HCT116 (cell line): ENCODE measurements at regions not wholly inside any gene's neighbourhood (a gene's known extent, or its start where the extent isn't known, plus 50 kb on each side); places are given as distances from the start of the nearest gene placed in this dataset.

ENCODE experiments used
- ATAC-seq: fragments of 200-7000 bp; cut with Tn5 transposase; 2 replicates; pipeline ENCODE4 v1.9.1; 2020; ENCODE audit warnings: mild to moderate bottlenecking, moderate library complexity
- BruUV-seq: library from RNA; stranded (reverse); fragments of 400-500 nt; replicated peaks from 2 replicates; lab custom pipeline; 2021; lab: Mats Ljungman, UMichigan
- CTCF ChIA-PET: fragments of 300-600 bp; sonication (Branson Sonifier 250); formaldehyde crosslinking; loops from one replicate; lab custom pipeline; 2021; ENCODE audit warnings: antibody characterized with exemption; lab: Charles Lee
- POLR2A ChIA-PET: fragments of 300-600, 350-600 bp; sonication (Branson Sonifier 250); formaldehyde crosslinking; loops from one replicate; lab custom pipeline; 2021; ENCODE audit warnings: antibody characterized with exemption; lab: Charles Lee
- RAD21 ChIA-PET, 2 experiments: fragments of 300-600 bp; sonication (Branson Sonifier 250); formaldehyde crosslinking; loops; one replicate each; lab custom pipeline; 2023; ENCODE audit warnings: low total read pairs in 2 of 2; ENCODE audit not compliant: uncharacterized antibody in 2 of 2, unreplicated experiment in 2 of 2, low non-redundant PET in 1 of 2; lab: Charles Lee
- DNase-seq: peaks from one replicate; pipeline ENCODE4 v3.0.0-alpha.2; 2010; ENCODE audit warnings: low read depth, low spot score
- H2AFZ ChIP-seq: fragments of 200-600 bp; shearing (Covaris generic), sonication (generic); 2 replicates; pipeline ENCODE4 v1.6.1; 2017; ENCODE audit warnings: low read depth, mixed run types, mixed read lengths, antibody characterized with exemption, low read length; ENCODE audit not compliant: poor library complexity, severe bottlenecking
- H3K27ac ChIP-seq: 2 replicates; pipeline ENCODE4 v1.5.1; 2012; ENCODE audit warnings: low read depth, low read length
- H3K27me3 ChIP-seq: fragments of 200-600 bp; sonication (generic); 2 replicates; pipeline ENCODE4 v1.6.1; 2016; ENCODE audit warnings: mixed run types, low read length, mixed read lengths; ENCODE audit not compliant: insufficient read depth
- H3K36me3 ChIP-seq, 2 experiments: fragments of 200-500 bp in 1 of 2; fragments of 200-600 bp in 1 of 2; sonication (Bioruptor generic) in 1 of 2; sonication (generic) in 1 of 2; 2 replicates each; pipeline versions ENCODE4 v1.5.1 to v1.6.1; 2014 to 2016; ENCODE audit warnings: low read length in 2 of 2, inconsistent platforms in 1 of 2, mixed read lengths in 1 of 2, mixed run types in 1 of 2; ENCODE audit not compliant: insufficient read depth in 2 of 2, control insufficient read depth in 1 of 2
- H3K4me1 ChIP-seq, 2 experiments: fragments of 200-600 bp in 1 of 2; sonication (generic) in 1 of 2; 2 replicates each; pipeline versions ENCODE4 v1.5.1 to v1.6.1; 2012 to 2017; ENCODE audit warnings: low read length in 2 of 2, inconsistent platforms in 1 of 2, mild to moderate bottlenecking in 1 of 2, mixed read lengths in 1 of 2, mixed run types in 1 of 2, moderate library complexity in 1 of 2; ENCODE audit not compliant: insufficient read depth in 2 of 2, control insufficient read depth in 1 of 2
- H3K4me2 ChIP-seq: fragments of 200-600 bp; sonication (generic); 2 replicates; pipeline ENCODE4 v1.6.1; 2017; ENCODE audit warnings: mixed run types, low read length, mixed read lengths
- H3K4me3 ChIP-seq, 2 experiments: fragments of 200-600 bp in 1 of 2; sonication (generic) in 1 of 2; replicated peaks in 1 of 2; 2 replicates each; pipeline ENCODE4 v1.5.1; 2011 to 2016; ENCODE audit warnings: low read length in 2 of 2, control low read depth in 1 of 2, low read depth in 1 of 2, mild to moderate bottlenecking in 1 of 2, mixed read lengths in 1 of 2, mixed run types in 1 of 2
- H3K79me2 ChIP-seq: fragments of 200-600 bp; sonication (generic); 2 replicates; pipeline ENCODE4 v1.6.1; 2017; ENCODE audit warnings: mild to moderate bottlenecking, mixed run types, low read length, moderate library complexity, mixed read lengths; ENCODE audit not compliant: insufficient read depth
- H3K9ac ChIP-seq: fragments of 200-600 bp; sonication (generic); 2 replicates; pipeline ENCODE4 v1.6.1; 2016; ENCODE audit warnings: low read length, mixed read lengths
- H3K9me2 ChIP-seq: fragments of 200-600 bp; sonication (generic), shearing (Covaris generic); 2 replicates; pipeline ENCODE4 v1.6.1; 2017; ENCODE audit warnings: mixed run types, mild to moderate bottlenecking, moderate library complexity; ENCODE audit not compliant: insufficient read depth
- H3K9me3 ChIP-seq, 2 experiments: fragments of 200-500 bp in 1 of 2; fragments of 200-600 bp in 1 of 2; sonication (Bioruptor generic) in 1 of 2; sonication (generic) in 1 of 2; 2 replicates each; pipeline ENCODE4 v1.6.1; 2014 to 2017; ENCODE audit warnings: low read length in 2 of 2, mixed read lengths in 2 of 2, inconsistent platforms in 1 of 2, low read depth in 1 of 2, mild to moderate bottlenecking in 1 of 2, mixed run types in 1 of 2, moderate library complexity in 1 of 2; ENCODE audit not compliant: control insufficient read depth in 1 of 2, insufficient read depth in 1 of 2
- H4K20me1 ChIP-seq: fragments of 200-600 bp; sonication (generic), shearing (Covaris generic); 2 replicates; pipeline ENCODE4 v1.6.1; 2017; ENCODE audit warnings: mixed run types, mild to moderate bottlenecking, moderate library complexity; ENCODE audit not compliant: insufficient read depth
- CEBPB ChIP-seq: IDR thresholded peaks from 2 replicates; pipeline ENCODE4 v1.6.1; 2012; ENCODE audit warnings: low read depth
- EZH2 ChIP-seq: fragments of 200-600 bp; sonication (generic); IDR thresholded peaks from 2 replicates; pipeline ENCODE4 v1.6.1; 2017; ENCODE audit warnings: antibody characterized with exemption, mixed run types
- EZH2phosphoT487 ChIP-seq: fragments of 200-600 bp; IDR thresholded peaks from 2 replicates; pipeline ENCODE4 v1.6.1; 2018; ENCODE audit warnings: antibody characterized with exemption, borderline replicate concordance
- JUND ChIP-seq: IDR thresholded peaks from 2 replicates; pipeline ENCODE4 v1.6.1; 2012
- POLR2A ChIP-seq: IDR thresholded peaks from 2 replicates; pipeline ENCODE4 v1.7.0; 2011; ENCODE audit warnings: borderline replicate concordance; ENCODE audit not compliant: insufficient read depth, insufficient read length; ENCODE audit errors: extremely low read depth
- POLR2AphosphoS5 ChIP-seq: IDR thresholded peaks from 2 replicates; pipeline ENCODE4 v1.6.1; 2011; ENCODE audit warnings: mild to moderate bottlenecking, low read depth, low read length, moderate library complexity
- SIN3A ChIP-seq: IDR thresholded peaks from 2 replicates; pipeline ENCODE4 v1.6.1; 2012; ENCODE audit warnings: low read depth
- SP1 ChIP-seq: IDR thresholded peaks from 2 replicates; pipeline ENCODE4 v1.6.1; 2012; ENCODE audit warnings: low read depth
- YY1 ChIP-seq: IDR thresholded peaks from 2 replicates; pipeline ENCODE4 v1.6.1; 2011; ENCODE audit warnings: low read length, low read depth, moderate library complexity, mild to moderate bottlenecking; ENCODE audit not compliant: insufficient replicate concordance; ENCODE audit errors: extremely low read depth
- ZFX ChIP-seq: fragments of 450-650 bp; IDR thresholded peaks from 2 replicates; pipeline ENCODE4 v1.6.1; 2017
- ZNF274 ChIP-seq: fragments of 200-500 bp; sonication (Bioruptor generic); IDR thresholded peaks from 2 replicates; pipeline ENCODE4 v1.6.1; 2014; ENCODE audit warnings: mild to moderate bottlenecking, low read depth, low read length, inconsistent platforms
- intact Hi-C: fragments of 100-400 bp; cut with micrococcal nuclease; formaldehyde crosslinking; loops from 2 replicates; pipeline ENCODE4 v1.10.0; 2022
- TF ChIP-seq, protein P1 (sequence below): IDR thresholded peaks from 2 replicates; pipeline ENCODE4 v1.6.1; 2011; ENCODE audit warnings: mild to moderate bottlenecking, low read length, moderate library complexity; ENCODE audit not compliant: insufficient replicate concordance; ENCODE audit errors: extremely low read depth

- H3K79me2 ChIP-seq = peaks cover 85% of the 10 kb centered on the region
Measured at GRCh38 chr17:77313831-77314230, 173.1 kb downstream of the SEC14L1 start.

More at GRCh38 chr17:77313831-77314230, 173.1 kb downstream of the SEC14L1 start:
- H2AFZ ChIP-seq = no peak overlapping the region
- ChIA-PET CTCF (interaction anchor here (0.8 kb wide), 1 partner anchor 9 kb away, joined by 3 read pairs; no protein-coding TSS in a partner anchor), RAD21 (interaction anchor here in 1 of 2 experiments (0.7 to 1.0 kb wide), 2 partner anchors 12 to 324 kb away, joined by 3 to 7 read pairs; no protein-coding TSS in a partner anchor), POLR2A (interaction anchor here (0.9 to 1.1 kb wide), 2 partner anchors 9 to 27 kb away, joined by 3 to 4 read pairs; no protein-coding TSS in a partner anchor)
- no TSS peak for BruUV-seq
- peaks cover 17 to 43% of the 10 kb centered on the region in 2 experiments for H3K4me1 ChIP-seq
- ATAC-seq (no peak), DNase-seq (no peak)
- H3K9ac ChIP-seq = no peak overlapping the region
- H3K9me2 ChIP-seq = no peaks in the 10 kb centered on the region
- no peaks in the 10 kb centered on the region; the same call in 1 of the 2 replicates for H4K20me1 ChIP-seq
- TF ChIP-seq SP1 (no peak), ZFX (no peak), POLR2AphosphoS5 (no peak), CEBPB (no peak), ZNF274 (no peak), SIN3A (no peak), POLR2A (no peak), EZH2phosphoT487 (no peak), YY1 (no peak), JUND (no peak), EZH2 (no peak)
- TF ChIP-seq, protein P1, sequence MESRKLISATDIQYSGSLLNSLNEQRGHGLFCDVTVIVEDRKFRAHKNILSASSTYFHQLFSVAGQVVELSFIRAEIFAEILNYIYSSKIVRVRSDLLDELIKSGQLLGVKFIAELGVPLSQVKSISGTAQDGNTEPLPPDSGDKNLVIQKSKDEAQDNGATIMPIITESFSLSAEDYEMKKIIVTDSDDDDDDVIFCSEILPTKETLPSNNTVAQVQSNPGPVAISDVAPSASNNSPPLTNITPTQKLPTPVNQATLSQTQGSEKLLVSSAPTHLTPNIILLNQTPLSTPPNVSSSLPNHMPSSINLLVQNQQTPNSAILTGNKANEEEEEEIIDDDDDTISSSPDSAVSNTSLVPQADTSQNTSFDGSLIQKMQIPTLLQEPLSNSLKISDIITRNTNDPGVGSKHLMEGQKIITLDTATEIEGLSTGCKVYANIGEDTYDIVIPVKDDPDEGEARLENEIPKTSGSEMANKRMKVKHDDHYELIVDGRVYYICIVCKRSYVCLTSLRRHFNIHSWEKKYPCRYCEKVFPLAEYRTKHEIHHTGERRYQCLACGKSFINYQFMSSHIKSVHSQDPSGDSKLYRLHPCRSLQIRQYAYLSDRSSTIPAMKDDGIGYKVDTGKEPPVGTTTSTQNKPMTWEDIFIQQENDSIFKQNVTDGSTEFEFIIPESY = no peak
- intact Hi-C loops = no loop called here
- H3K36me3 ChIP-seq = peaks cover 9 to 29% of the 10 kb centered on the region in 2 experiments; a peak in 2 of 4 replicates
- no peak overlapping the region for H3K27ac ChIP-seq
- no peaks in the 10 kb centered on the region for H3K9me3 ChIP-seq
- no peaks in the 10 kb centered on the region for H3K27me3 ChIP-seq
- H3K4me2 ChIP-seq = no peak overlapping the region
- H3K4me3 ChIP-seq = no peak overlapping the region
